HCT116 (cell line): ENCODE measurements at regions not wholly inside any gene's neighbourhood (a gene's known extent, or its start where the extent isn't known, plus 50 kb on each side); places are given as distances from the start of the nearest gene placed in this dataset.

ENCODE experiments used
- ATAC-seq: fragments of 200-7000 bp; cut with Tn5 transposase; 2 replicates; pipeline ENCODE4 v1.9.1; 2020; ENCODE audit warnings: mild to moderate bottlenecking, moderate library complexity
- BruUV-seq: library from RNA; stranded (reverse); fragments of 400-500 nt; replicated peaks from 2 replicates; lab custom pipeline; 2021; lab: Mats Ljungman, UMichigan
- CTCF ChIA-PET: fragments of 300-600 bp; sonication (Branson Sonifier 250); formaldehyde crosslinking; loops from one replicate; lab custom pipeline; 2021; ENCODE audit warnings: antibody characterized with exemption; lab: Charles Lee
- POLR2A ChIA-PET: fragments of 300-600, 350-600 bp; sonication (Branson Sonifier 250); formaldehyde crosslinking; loops from one replicate; lab custom pipeline; 2021; ENCODE audit warnings: antibody characterized with exemption; lab: Charles Lee
- RAD21 ChIA-PET, 2 experiments: fragments of 300-600 bp; sonication (Branson Sonifier 250); formaldehyde crosslinking; loops; one replicate each; lab custom pipeline; 2023; ENCODE audit warnings: low total read pairs in 2 of 2; ENCODE audit not compliant: uncharacterized antibody in 2 of 2, unreplicated experiment in 2 of 2, low non-redundant PET in 1 of 2; lab: Charles Lee
- DNase-seq: peaks from one replicate; pipeline ENCODE4 v3.0.0-alpha.2; 2010; ENCODE audit warnings: low read depth, low spot score
- H2AFZ ChIP-seq: fragments of 200-600 bp; shearing (Covaris generic), sonication (generic); 2 replicates; pipeline ENCODE4 v1.6.1; 2017; ENCODE audit warnings: low read depth, mixed run types, mixed read lengths, antibody characterized with exemption, low read length; ENCODE audit not compliant: poor library complexity, severe bottlenecking
- H3K27ac ChIP-seq: 2 replicates; pipeline ENCODE4 v1.5.1; 2012; ENCODE audit warnings: low read depth, low read length
- H3K27me3 ChIP-seq: fragments of 200-600 bp; sonication (generic); 2 replicates; pipeline ENCODE4 v1.6.1; 2016; ENCODE audit warnings: mixed run types, low read length, mixed read lengths; ENCODE audit not compliant: insufficient read depth
- H3K36me3 ChIP-seq, 2 experiments: fragments of 200-500 bp in 1 of 2; fragments of 200-600 bp in 1 of 2; sonication (Bioruptor generic) in 1 of 2; sonication (generic) in 1 of 2; 2 replicates each; pipeline versions ENCODE4 v1.5.1 to v1.6.1; 2014 to 2016; ENCODE audit warnings: low read length in 2 of 2, inconsistent platforms in 1 of 2, mixed read lengths in 1 of 2, mixed run types in 1 of 2; ENCODE audit not compliant: insufficient read depth in 2 of 2, control insufficient read depth in 1 of 2
- H3K4me1 ChIP-seq, 2 experiments: fragments of 200-600 bp in 1 of 2; sonication (generic) in 1 of 2; 2 replicates each; pipeline versions ENCODE4 v1.5.1 to v1.6.1; 2012 to 2017; ENCODE audit warnings: low read length in 2 of 2, inconsistent platforms in 1 of 2, mild to moderate bottlenecking in 1 of 2, mixed read lengths in 1 of 2, mixed run types in 1 of 2, moderate library complexity in 1 of 2; ENCODE audit not compliant: insufficient read depth in 2 of 2, control insufficient read depth in 1 of 2
- H3K4me2 ChIP-seq: fragments of 200-600 bp; sonication (generic); 2 replicates; pipeline ENCODE4 v1.6.1; 2017; ENCODE audit warnings: mixed run types, low read length, mixed read lengths
- H3K4me3 ChIP-seq, 2 experiments: fragments of 200-600 bp in 1 of 2; sonication (generic) in 1 of 2; replicated peaks in 1 of 2; 2 replicates each; pipeline ENCODE4 v1.5.1; 2011 to 2016; ENCODE audit warnings: low read length in 2 of 2, control low read depth in 1 of 2, low read depth in 1 of 2, mild to moderate bottlenecking in 1 of 2, mixed read lengths in 1 of 2, mixed run types in 1 of 2
- H3K79me2 ChIP-seq: fragments of 200-600 bp; sonication (generic); 2 replicates; pipeline ENCODE4 v1.6.1; 2017; ENCODE audit warnings: mild to moderate bottlenecking, mixed run types, low read length, moderate library complexity, mixed read lengths; ENCODE audit not compliant: insufficient read depth
- H3K9ac ChIP-seq: fragments of 200-600 bp; sonication (generic); 2 replicates; pipeline ENCODE4 v1.6.1; 2016; ENCODE audit warnings: low read length, mixed read lengths
- H3K9me2 ChIP-seq: fragments of 200-600 bp; sonication (generic), shearing (Covaris generic); 2 replicates; pipeline ENCODE4 v1.6.1; 2017; ENCODE audit warnings: mixed run types, mild to moderate bottlenecking, moderate library complexity; ENCODE audit not compliant: insufficient read depth
- H3K9me3 ChIP-seq, 2 experiments: fragments of 200-500 bp in 1 of 2; fragments of 200-600 bp in 1 of 2; sonication (Bioruptor generic) in 1 of 2; sonication (generic) in 1 of 2; 2 replicates each; pipeline ENCODE4 v1.6.1; 2014 to 2017; ENCODE audit warnings: low read length in 2 of 2, mixed read lengths in 2 of 2, inconsistent platforms in 1 of 2, low read depth in 1 of 2, mild to moderate bottlenecking in 1 of 2, mixed run types in 1 of 2, moderate library complexity in 1 of 2; ENCODE audit not compliant: control insufficient read depth in 1 of 2, insufficient read depth in 1 of 2
- H4K20me1 ChIP-seq: fragments of 200-600 bp; sonication (generic), shearing (Covaris generic); 2 replicates; pipeline ENCODE4 v1.6.1; 2017; ENCODE audit warnings: mixed run types, mild to moderate bottlenecking, moderate library complexity; ENCODE audit not compliant: insufficient read depth
- CBX3 ChIP-seq: IDR thresholded peaks from 2 replicates; pipeline ENCODE4 v1.6.1; 2012; ENCODE audit warnings: low read depth
- CEBPB ChIP-seq: IDR thresholded peaks from 2 replicates; pipeline ENCODE4 v1.6.1; 2012; ENCODE audit warnings: low read depth
- ELF1 ChIP-seq: IDR thresholded peaks from 2 replicates; pipeline ENCODE4 v1.6.1; 2012; ENCODE audit warnings: low read depth, borderline replicate concordance
- FOSL1 ChIP-seq: IDR thresholded peaks from 2 replicates; pipeline ENCODE4 v1.6.1; 2012; ENCODE audit warnings: low read depth
- JUND ChIP-seq: IDR thresholded peaks from 2 replicates; pipeline ENCODE4 v1.6.1; 2012
- POLR2A ChIP-seq: IDR thresholded peaks from 2 replicates; pipeline ENCODE4 v1.7.0; 2011; ENCODE audit warnings: borderline replicate concordance; ENCODE audit not compliant: insufficient read depth, insufficient read length; ENCODE audit errors: extremely low read depth
- POLR2AphosphoS5 ChIP-seq: IDR thresholded peaks from 2 replicates; pipeline ENCODE4 v1.6.1; 2011; ENCODE audit warnings: mild to moderate bottlenecking, low read depth, low read length, moderate library complexity
- RAD21 ChIP-seq: IDR thresholded peaks from 2 replicates; pipeline ENCODE4 v1.6.1; 2012; ENCODE audit warnings: low read depth, mild to moderate bottlenecking
- SIN3A ChIP-seq: IDR thresholded peaks from 2 replicates; pipeline ENCODE4 v1.6.1; 2012; ENCODE audit warnings: low read depth
- SP1 ChIP-seq: IDR thresholded peaks from 2 replicates; pipeline ENCODE4 v1.6.1; 2012; ENCODE audit warnings: low read depth
- SRF ChIP-seq: IDR thresholded peaks from 2 replicates; pipeline ENCODE4 v1.6.1; 2012; ENCODE audit warnings: low read depth
- TCF7L2 ChIP-seq: IDR thresholded peaks from 2 replicates; pipeline ENCODE4 v1.7.0; 2011; ENCODE audit warnings: borderline replicate concordance, inconsistent platforms; ENCODE audit not compliant: insufficient read depth, insufficient read length; ENCODE audit errors: extremely low read depth
- YY1 ChIP-seq: IDR thresholded peaks from 2 replicates; pipeline ENCODE4 v1.6.1; 2011; ENCODE audit warnings: low read length, low read depth, moderate library complexity, mild to moderate bottlenecking; ENCODE audit not compliant: insufficient replicate concordance; ENCODE audit errors: extremely low read depth
- ZFX ChIP-seq: fragments of 450-650 bp; IDR thresholded peaks from 2 replicates; pipeline ENCODE4 v1.6.1; 2017
- ZNF274 ChIP-seq: fragments of 200-500 bp; sonication (Bioruptor generic); IDR thresholded peaks from 2 replicates; pipeline ENCODE4 v1.6.1; 2014; ENCODE audit warnings: mild to moderate bottlenecking, low read depth, low read length, inconsistent platforms
- intact Hi-C: fragments of 100-400 bp; cut with micrococcal nuclease; formaldehyde crosslinking; loops from 2 replicates; pipeline ENCODE4 v1.10.0; 2022
- TF ChIP-seq, protein P1 (sequence below): IDR thresholded peaks from 2 replicates; pipeline ENCODE4 v1.6.1; 2012
- TF ChIP-seq, protein P2 (sequence below): IDR thresholded peaks from 2 replicates; pipeline ENCODE4 v1.6.1; 2012; ENCODE audit warnings: low read depth

DNA sequence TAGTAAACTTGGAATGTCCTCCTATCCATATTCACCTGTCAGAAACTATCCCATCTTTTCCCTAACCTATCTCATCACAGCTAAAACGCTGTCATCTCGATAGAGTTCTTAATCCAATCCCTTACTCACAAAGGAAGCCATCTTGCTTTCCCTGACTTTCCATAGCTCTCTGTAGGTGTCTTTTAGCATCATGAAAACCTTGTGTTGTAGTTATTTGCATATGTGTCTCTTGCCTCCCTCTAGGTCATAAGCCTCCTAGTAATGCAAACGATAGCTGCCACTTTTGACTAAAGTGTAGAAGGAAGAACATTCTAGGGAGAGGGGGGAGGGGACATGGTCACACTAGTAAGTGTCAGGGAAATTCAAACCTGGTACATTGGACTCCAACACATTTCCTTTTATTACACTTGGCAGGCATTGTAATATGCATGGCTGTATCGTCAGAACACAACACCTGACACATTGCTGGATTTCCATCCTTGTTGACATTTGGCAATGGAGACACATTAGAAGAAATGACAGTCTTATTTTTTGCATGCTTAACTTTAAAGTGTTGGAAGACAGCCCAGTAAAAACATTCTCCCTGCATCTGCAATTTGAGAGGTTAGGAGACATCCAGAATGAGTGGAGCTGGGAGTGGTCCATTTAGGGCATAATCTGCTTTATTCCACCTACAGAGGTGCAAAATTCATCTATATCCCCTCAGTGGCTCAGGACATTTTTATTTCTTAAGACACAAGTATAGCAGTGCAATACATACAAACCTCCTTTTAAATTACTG is 283.4 kb downstream of the HAO1 start:
- POLR2A ChIA-PET, result no interaction called here
- Histone ChIP-seq H3K27me3 (no peaks in the 10 kb centered on the region), H2AFZ (no peak overlapping the region), H3K4me3 (no peak overlapping the region), H3K4me2 (no peak overlapping the region), H3K9me3 (peaks cover 0 to 11% of the 10 kb centered on the region in 2 experiments; a peak in 1 of 4 replicates), H3K36me3 (no peaks in the 10 kb centered on the region), H3K9me2 (no peaks in the 10 kb centered on the region), H3K27ac (no peak overlapping the region), H3K79me2 (no peaks in the 10 kb centered on the region), H3K9ac (no peak overlapping the region), H3K4me1 (no peaks in the 10 kb centered on the region), H4K20me1 (no peaks in the 10 kb centered on the region)
- no peak for TF ChIP-seq SIN3A
- no peak for TF ChIP-seq ZNF274
- no peak for TF ChIP-seq YY1
- TF ChIP-seq, protein P1, sequence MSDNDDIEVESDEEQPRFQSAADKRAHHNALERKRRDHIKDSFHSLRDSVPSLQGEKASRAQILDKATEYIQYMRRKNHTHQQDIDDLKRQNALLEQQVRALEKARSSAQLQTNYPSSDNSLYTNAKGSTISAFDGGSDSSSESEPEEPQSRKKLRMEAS, result no peak
- no peak for TF ChIP-seq CBX3
- TF ChIP-seq JUND, result no peak
- no peak for TF ChIP-seq POLR2AphosphoS5
- no peak for TF ChIP-seq ZFX
- TF ChIP-seq SRF, result no peak
- no peak for TF ChIP-seq TCF7L2
- BruUV-seq, result no TSS peak
- intact Hi-C loops, result no loop called here
- DNase-seq, result no peak
- RAD21 ChIA-PET, result no interaction called here
- CTCF ChIA-PET, result no interaction called here
- no peak for ATAC-seq

- Histone ChIP-seq H3K27me3 (no peaks in the 10 kb centered on the region), H3K9ac (no peak overlapping the region), H3K79me2 (no peaks in the 10 kb centered on the region), H4K20me1 (no peaks in the 10 kb centered on the region), H3K9me3 (peaks cover 0 to 11% of the 10 kb centered on the region in 2 experiments; a peak in 1 of 4 replicates), H3K4me3 (no peak overlapping the region), H2AFZ (no peak overlapping the region), H3K4me1 (no peaks in the 10 kb centered on the region), H3K27ac (no peak overlapping the region), H3K4me2 (no peak overlapping the region), H3K9me2 (no peaks in the 10 kb centered on the region), H3K36me3 (no peaks in the 10 kb centered on the region)
- no TSS peak for BruUV-seq
- DNase-seq (no peak), ATAC-seq (no peak)
- ChIA-PET POLR2A (no interaction called here), RAD21 (no interaction called here), CTCF (no interaction called here)
- intact Hi-C loops, result no loop called here
- TF ChIP-seq, protein P2, sequence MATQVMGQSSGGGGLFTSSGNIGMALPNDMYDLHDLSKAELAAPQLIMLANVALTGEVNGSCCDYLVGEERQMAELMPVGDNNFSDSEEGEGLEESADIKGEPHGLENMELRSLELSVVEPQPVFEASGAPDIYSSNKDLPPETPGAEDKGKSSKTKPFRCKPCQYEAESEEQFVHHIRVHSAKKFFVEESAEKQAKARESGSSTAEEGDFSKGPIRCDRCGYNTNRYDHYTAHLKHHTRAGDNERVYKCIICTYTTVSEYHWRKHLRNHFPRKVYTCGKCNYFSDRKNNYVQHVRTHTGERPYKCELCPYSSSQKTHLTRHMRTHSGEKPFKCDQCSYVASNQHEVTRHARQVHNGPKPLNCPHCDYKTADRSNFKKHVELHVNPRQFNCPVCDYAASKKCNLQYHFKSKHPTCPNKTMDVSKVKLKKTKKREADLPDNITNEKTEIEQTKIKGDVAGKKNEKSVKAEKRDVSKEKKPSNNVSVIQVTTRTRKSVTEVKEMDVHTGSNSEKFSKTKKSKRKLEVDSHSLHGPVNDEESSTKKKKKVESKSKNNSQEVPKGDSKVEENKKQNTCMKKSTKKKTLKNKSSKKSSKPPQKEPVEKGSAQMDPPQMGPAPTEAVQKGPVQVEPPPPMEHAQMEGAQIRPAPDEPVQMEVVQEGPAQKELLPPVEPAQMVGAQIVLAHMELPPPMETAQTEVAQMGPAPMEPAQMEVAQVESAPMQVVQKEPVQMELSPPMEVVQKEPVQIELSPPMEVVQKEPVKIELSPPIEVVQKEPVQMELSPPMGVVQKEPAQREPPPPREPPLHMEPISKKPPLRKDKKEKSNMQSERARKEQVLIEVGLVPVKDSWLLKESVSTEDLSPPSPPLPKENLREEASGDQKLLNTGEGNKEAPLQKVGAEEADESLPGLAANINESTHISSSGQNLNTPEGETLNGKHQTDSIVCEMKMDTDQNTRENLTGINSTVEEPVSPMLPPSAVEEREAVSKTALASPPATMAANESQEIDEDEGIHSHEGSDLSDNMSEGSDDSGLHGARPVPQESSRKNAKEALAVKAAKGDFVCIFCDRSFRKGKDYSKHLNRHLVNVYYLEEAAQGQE, result no peak
- TF ChIP-seq FOSL1 (no peak), CEBPB (no peak), JUND (no peak), RAD21 (no peak), SP1 (no peak), SIN3A (no peak), ZFX (no peak), YY1 (no peak), POLR2A (no peak), ELF1 (no peak)
- TF ChIP-seq, protein P1, result no peak
These were observed 282.7 kb downstream of the HAO1 start for GRCh38 chr20:7657569-7657968.
